ENCODE measurements at regions not wholly inside any gene's neighbourhood (a gene's known extent, or its start where the extent isn't known, plus 50 kb on each side); places are given as distances from the start of the nearest gene placed in this dataset.
"Not testable (repeated sequence)": the region's sequence is repeated elsewhere in the genome, so short reads cannot be mapped to it uniquely, and the experiment has no call there.

- DNase-seq (ENCODE audit: insufficient read length, low spot score) (no peak), FAIRE-seq (no peak)
- TF ChIP-seq SPI1 (IDR thresholded peaks at IDR 0.05; ENCODE audit: low read depth, low read length): no peak
- no peak for TF ChIP-seq PAX5 (IDR thresholded peaks at IDR 0.05; ENCODE audit: insufficient read depth, low read length, severe bottlenecking)
- TF ChIP-seq POLR2A (IDR thresholded peaks at IDR 0.05; ENCODE audit: low read depth, low read length): no peak
Observed at GRCh38 chr3:63124090-63124489, 154.0 kb upstream of the SYNPR start.

GRCh38 chr3:63126530-63126929 is 151.6 kb upstream of the SYNPR start:
- FAIRE-seq: no peak
- TF ChIP-seq POU2F2 (IDR thresholded peaks at IDR 0.05; ENCODE audit: low read depth, low read length) (no peak), SPI1 (IDR thresholded peaks at IDR 0.05; ENCODE audit: low read depth, low read length) (no peak), POLR2A (IDR thresholded peaks at IDR 0.05; ENCODE audit: low read depth, low read length) (no peak), PAX5 (IDR thresholded peaks at IDR 0.05; ENCODE audit: insufficient read depth, low read length, severe bottlenecking) (no peak), POLR2AphosphoS5 (IDR thresholded peaks at IDR 0.05; ENCODE audit: low read depth, low read length) (no peak), TAF1 (IDR thresholded peaks at IDR 0.05; ENCODE audit: low read depth, low read length) (no peak)
- no peak for DNase-seq (ENCODE audit: insufficient read length, low spot score)

- FAIRE-seq (no peak), DNase-seq (ENCODE audit: insufficient read length, low spot score) (no peak)
- TF ChIP-seq PAX5 (IDR thresholded peaks at IDR 0.05; ENCODE audit: insufficient read depth, low read length, severe bottlenecking): no peak
- TF ChIP-seq POLR2AphosphoS5 (IDR thresholded peaks at IDR 0.05; ENCODE audit: low read depth, low read length): no peak
- TF ChIP-seq SPI1 (IDR thresholded peaks at IDR 0.05; ENCODE audit: low read depth, low read length): no peak
- TF ChIP-seq POU2F2 (IDR thresholded peaks at IDR 0.05; ENCODE audit: low read depth, low read length): no peak
- no peak for TF ChIP-seq TAF1 (IDR thresholded peaks at IDR 0.05; ENCODE audit: low read depth, low read length)
- TF ChIP-seq POLR2A (IDR thresholded peaks at IDR 0.05; ENCODE audit: low read depth, low read length): no peak
Observed at GRCh38 chr3:63128380-63128779, 149.7 kb upstream of the SYNPR start.

GRCh38 chr3:63130625-63131024 is 147.5 kb upstream of the SYNPR start:
- no peak for TF ChIP-seq SPI1 (IDR thresholded peaks at IDR 0.05; ENCODE audit: low read depth, low read length)
- no peak for TF ChIP-seq PAX5 (IDR thresholded peaks at IDR 0.05; ENCODE audit: insufficient read depth, low read length, severe bottlenecking)
- no peak for TF ChIP-seq POLR2AphosphoS5 (IDR thresholded peaks at IDR 0.05; ENCODE audit: low read depth, low read length)
- no peak for TF ChIP-seq TAF1 (IDR thresholded peaks at IDR 0.05; ENCODE audit: low read depth, low read length)
- TF ChIP-seq POU2F2 (IDR thresholded peaks at IDR 0.05; ENCODE audit: low read depth, low read length): no peak
- TF ChIP-seq POLR2A (IDR thresholded peaks at IDR 0.05; ENCODE audit: low read depth, low read length): no peak
- FAIRE-seq (no peak), DNase-seq (ENCODE audit: insufficient read length, low spot score) (no peak)

- no peak for TF ChIP-seq POU2F2 (IDR thresholded peaks at IDR 0.05; ENCODE audit: low read depth, low read length)
- TF ChIP-seq SPI1 (IDR thresholded peaks at IDR 0.05; ENCODE audit: low read depth, low read length): no peak
- TF ChIP-seq POLR2A (IDR thresholded peaks at IDR 0.05; ENCODE audit: low read depth, low read length): no peak
- TF ChIP-seq PAX5 (IDR thresholded peaks at IDR 0.05; ENCODE audit: insufficient read depth, low read length, severe bottlenecking): no peak
- no peak for TF ChIP-seq POLR2AphosphoS5 (IDR thresholded peaks at IDR 0.05; ENCODE audit: low read depth, low read length)
- TF ChIP-seq TAF1 (IDR thresholded peaks at IDR 0.05; ENCODE audit: low read depth, low read length): no peak
- FAIRE-seq: no peak
- DNase-seq (ENCODE audit: insufficient read length, low spot score): no peak
Observed at GRCh38 chr3:63132461-63133250, 145.5 kb upstream of the SYNPR start.

- TF ChIP-seq POLR2A (IDR thresholded peaks at IDR 0.05; ENCODE audit: low read depth, low read length) (no peak), POU2F2 (IDR thresholded peaks at IDR 0.05; ENCODE audit: low read depth, low read length) (no peak), POLR2AphosphoS5 (IDR thresholded peaks at IDR 0.05; ENCODE audit: low read depth, low read length) (no peak), TAF1 (IDR thresholded peaks at IDR 0.05; ENCODE audit: low read depth, low read length) (no peak), PAX5 (IDR thresholded peaks at IDR 0.05; ENCODE audit: insufficient read depth, low read length, severe bottlenecking) (no peak), SPI1 (IDR thresholded peaks at IDR 0.05; ENCODE audit: low read depth, low read length) (no peak)
- FAIRE-seq (no peak), DNase-seq (ENCODE audit: insufficient read length, low spot score) (no peak)
Observed at GRCh38 chr3:63135367-63135766, 142.7 kb upstream of the SYNPR start.

GRCh38 chr3:63136249-63136648 is 141.9 kb upstream of the SYNPR start:
- not testable (repeated sequence) for DNase-seq (ENCODE audit: insufficient read length, low spot score); FAIRE-seq

GRCh38 chr3:63142681-63143080 is 135.4 kb upstream of the SYNPR start:
- FAIRE-seq (no peak), DNase-seq (ENCODE audit: insufficient read length, low spot score) (no peak)
- TF ChIP-seq POU2F2 (IDR thresholded peaks at IDR 0.05; ENCODE audit: low read depth, low read length) (no peak), SPI1 (IDR thresholded peaks at IDR 0.05; ENCODE audit: low read depth, low read length) (no peak), PAX5 (IDR thresholded peaks at IDR 0.05; ENCODE audit: insufficient read depth, low read length, severe bottlenecking) (no peak), POLR2AphosphoS5 (IDR thresholded peaks at IDR 0.05; ENCODE audit: low read depth, low read length) (no peak), POLR2A (IDR thresholded peaks at IDR 0.05; ENCODE audit: low read depth, low read length) (no peak), TAF1 (IDR thresholded peaks at IDR 0.05; ENCODE audit: low read depth, low read length) (no peak)

GRCh38 chr3:63146154-63146553 is 132.0 kb upstream of the SYNPR start:
- TF ChIP-seq SPI1 (IDR thresholded peaks at IDR 0.05; ENCODE audit: low read depth, low read length) (no peak), POLR2AphosphoS5 (IDR thresholded peaks at IDR 0.05; ENCODE audit: low read depth, low read length) (no peak), POU2F2 (IDR thresholded peaks at IDR 0.05; ENCODE audit: low read depth, low read length) (no peak), PAX5 (IDR thresholded peaks at IDR 0.05; ENCODE audit: insufficient read depth, low read length, severe bottlenecking) (no peak), POLR2A (IDR thresholded peaks at IDR 0.05; ENCODE audit: low read depth, low read length) (no peak), TAF1 (IDR thresholded peaks at IDR 0.05; ENCODE audit: low read depth, low read length) (no peak)
- no peak for DNase-seq (ENCODE audit: insufficient read length, low spot score)

GRCh38 chr3:63150880-63151279 is 127.2 kb upstream of the SYNPR start:
- no peak for DNase-seq (ENCODE audit: insufficient read length, low spot score)
- no peak for FAIRE-seq
- TF ChIP-seq SPI1 (IDR thresholded peaks at IDR 0.05; ENCODE audit: low read depth, low read length) (no peak), POLR2A (IDR thresholded peaks at IDR 0.05; ENCODE audit: low read depth, low read length) (no peak), PAX5 (IDR thresholded peaks at IDR 0.05; ENCODE audit: insufficient read depth, low read length, severe bottlenecking) (no peak), TAF1 (IDR thresholded peaks at IDR 0.05; ENCODE audit: low read depth, low read length) (no peak), POLR2AphosphoS5 (IDR thresholded peaks at IDR 0.05; ENCODE audit: low read depth, low read length) (no peak), POU2F2 (IDR thresholded peaks at IDR 0.05; ENCODE audit: low read depth, low read length) (no peak)

More at GRCh38 chr3:63146154-63146553, 132.0 kb upstream of the SYNPR start:
- no peak for FAIRE-seq
